Upper lobe of left lung (tissue), 4 donors: ENCODE measurements at regions not wholly inside any gene's neighbourhood (a gene's known extent, or its start where the extent isn't known, plus 50 kb on each side); places are given as distances from the start of the nearest gene placed in this dataset.

Source experiments
- EP300 ChIP-seq, 4 donors: sonication (generic); formaldehyde crosslinking; IDR thresholded peaks; one replicate each; pipeline ENCODE4 v1.5.1; 2017; ENCODE audit warnings: antibody characterized with exemption in 4 of 4, control low read depth in 2 of 4
- TF ChIP-seq, protein P1 (sequence below), 6 experiments: fragments of 450-650 bp in 4 of 6; fragments of 200-600 bp in 2 of 6; sonication (generic) in 2 of 6; IDR thresholded peaks; one replicate each; pipeline ENCODE4 v1.5.1; 2016 to 2019; ENCODE audit warnings: antibody characterized with exemption in 6 of 6

DNA sequence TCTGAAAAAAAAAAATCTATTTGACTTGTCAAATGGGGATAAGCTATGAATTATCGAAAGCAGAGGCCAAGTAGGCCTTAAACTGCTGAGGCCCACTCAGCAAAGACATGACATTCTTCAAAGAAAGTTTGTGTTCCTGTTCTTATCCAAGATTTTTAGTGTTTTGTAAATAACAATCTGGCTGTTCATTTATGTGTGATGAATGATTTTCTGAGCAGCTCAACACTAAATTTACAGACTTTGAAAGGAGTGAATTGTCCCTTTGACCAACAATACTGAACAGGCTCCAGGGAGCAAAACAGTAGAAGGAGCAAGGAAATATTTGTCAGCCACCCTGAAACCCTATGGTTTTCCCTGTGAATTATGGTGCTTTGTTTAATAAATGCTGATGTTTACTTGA is 512.6 kb upstream of the NAALADL2 start:
- TF ChIP-seq, protein P1, sequence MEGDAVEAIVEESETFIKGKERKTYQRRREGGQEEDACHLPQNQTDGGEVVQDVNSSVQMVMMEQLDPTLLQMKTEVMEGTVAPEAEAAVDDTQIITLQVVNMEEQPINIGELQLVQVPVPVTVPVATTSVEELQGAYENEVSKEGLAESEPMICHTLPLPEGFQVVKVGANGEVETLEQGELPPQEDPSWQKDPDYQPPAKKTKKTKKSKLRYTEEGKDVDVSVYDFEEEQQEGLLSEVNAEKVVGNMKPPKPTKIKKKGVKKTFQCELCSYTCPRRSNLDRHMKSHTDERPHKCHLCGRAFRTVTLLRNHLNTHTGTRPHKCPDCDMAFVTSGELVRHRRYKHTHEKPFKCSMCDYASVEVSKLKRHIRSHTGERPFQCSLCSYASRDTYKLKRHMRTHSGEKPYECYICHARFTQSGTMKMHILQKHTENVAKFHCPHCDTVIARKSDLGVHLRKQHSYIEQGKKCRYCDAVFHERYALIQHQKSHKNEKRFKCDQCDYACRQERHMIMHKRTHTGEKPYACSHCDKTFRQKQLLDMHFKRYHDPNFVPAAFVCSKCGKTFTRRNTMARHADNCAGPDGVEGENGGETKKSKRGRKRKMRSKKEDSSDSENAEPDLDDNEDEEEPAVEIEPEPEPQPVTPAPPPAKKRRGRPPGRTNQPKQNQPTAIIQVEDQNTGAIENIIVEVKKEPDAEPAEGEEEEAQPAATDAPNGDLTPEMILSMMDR (IDR thresholded peaks at IDR 0.05), result no peak
- TF ChIP-seq EP300 (IDR thresholded peaks at IDR 0.05), result no peak
